Activated CD8-positive, alpha-beta T cell treated with anti-CD3 and anti-CD28 coated beads for 36 hours (primary cell): ENCODE measurements at regions not wholly inside any gene's neighbourhood (a gene's known extent, or its start where the extent isn't known, plus 50 kb on each side); places are given as distances from the start of the nearest gene placed in this dataset.

Source experiments
- ATAC-seq: fragments of 200-7000 bp; cut with Tn5 transposase; one replicate; pipeline ENCODE4 v1.10.0; 2021; ENCODE audit warnings: mild to moderate bottlenecking, moderate library complexity
- CTCF ChIA-PET: fragments of 350-600 bp; sonication (Branson Sonifier 250); formaldehyde crosslinking; loops from one replicate; lab custom pipeline; 2021; ENCODE audit warnings: antibody characterized with exemption; lab: Charles Lee
- POLR2A ChIA-PET: fragments of 350-600 bp; sonication (Branson Sonifier 250); formaldehyde crosslinking; loops from one replicate; lab custom pipeline; 2021; ENCODE audit warnings: antibody characterized with exemption; lab: Charles Lee
- DNase-seq: peaks from one replicate; pipeline ENCODE4 v3.0.0-alpha.2; 2020
- H3K27ac Mint-ChIP-seq: one replicate; pipeline ENCODE4 v1.8.0; 2021; ENCODE audit warnings: mild to moderate bottlenecking, mixed read lengths
- H3K27me3 Mint-ChIP-seq: one replicate; pipeline ENCODE4 v1.8.0; 2021; ENCODE audit warnings: mixed read lengths
- H3K36me3 Mint-ChIP-seq: one replicate; pipeline ENCODE4 v1.8.0; 2021; ENCODE audit warnings: low read depth, mixed read lengths
- H3K4me1 Mint-ChIP-seq: one replicate; pipeline ENCODE4 v1.8.0; 2021; ENCODE audit warnings: low read depth, mixed read lengths
- H3K4me3 Mint-ChIP-seq: one replicate; pipeline ENCODE4 v1.8.0; 2021; ENCODE audit warnings: mild to moderate bottlenecking, moderate library complexity, mixed read lengths
- H3K9me3 Mint-ChIP-seq: one replicate; pipeline ENCODE4 v1.8.0; 2021; ENCODE audit warnings: mixed read lengths
- CTCF ChIP-seq: fragments of 200-600 bp; IDR thresholded peaks from one replicate; pipeline ENCODE4 v1.8.0; 2022; ENCODE audit warnings: antibody characterized with exemption, mild to moderate bottlenecking
- intact Hi-C: fragments of 100-400 bp; cut with micrococcal nuclease; formaldehyde crosslinking; loops from one replicate; pipeline ENCODE4 v1.10.0; 2022

- no peaks in the 10 kb centered on the region for H3K36me3 Mint-ChIP-seq
- TF ChIP-seq CTCF, result no peak
- H3K4me3 Mint-ChIP-seq, result no peak overlapping the region
- peaks cover 7% of the 10 kb centered on the region for H3K27me3 Mint-ChIP-seq
- DNase-seq (no peak), ATAC-seq (no peak)
- H3K27ac Mint-ChIP-seq, result no peak overlapping the region
- intact Hi-C loops, result no loop called here
- H3K4me1 Mint-ChIP-seq, result no peaks in the 10 kb centered on the region
- ChIA-PET CTCF (interaction anchor here (1.0 kb wide), 1 partner anchor 193 kb away, joined by 3 read pairs; no protein-coding TSS in a partner anchor), POLR2A (no interaction called here)
- no peaks in the 10 kb centered on the region for H3K9me3 Mint-ChIP-seq
Measured at GRCh38 chr9:135219676-135220600, 132.5 kb downstream of the OLFM1 start.

- intact Hi-C loops, result no loop called here
- H3K9me3 Mint-ChIP-seq, result no peaks in the 10 kb centered on the region
- ATAC-seq (no peak), DNase-seq (no peak)
- H3K4me3 Mint-ChIP-seq, result no peak overlapping the region
- CTCF ChIA-PET, result interaction anchor here (1.0 kb wide), 1 partner anchor 192 kb away, joined by 3 read pairs; no protein-coding TSS in a partner anchor
- no peaks in the 10 kb centered on the region for H3K36me3 Mint-ChIP-seq
- no peak overlapping the region for H3K27ac Mint-ChIP-seq
- no peak for TF ChIP-seq CTCF
- POLR2A ChIA-PET, result interaction anchor here (1.1 kb wide), 1 partner anchor 23 kb away, joined by 3 read pairs; no protein-coding TSS in a partner anchor
- H3K4me1 Mint-ChIP-seq, result no peaks in the 10 kb centered on the region
- peaks cover 5% of the 10 kb centered on the region for H3K27me3 Mint-ChIP-seq
Measured at GRCh38 chr9:135220601-135221575, 133.4 kb downstream of the OLFM1 start.

GRCh38 chr9:135221576-135221950, 134.1 kb downstream of the OLFM1 start:
- ATAC-seq, result no peak
- CTCF ChIA-PET, result no interaction called here
- Mint-ChIP-seq H3K4me1 (no peaks in the 10 kb centered on the region), H3K9me3 (no peaks in the 10 kb centered on the region), H3K36me3 (no peaks in the 10 kb centered on the region), H3K4me3 (no peak overlapping the region), H3K27me3 (peaks cover 5% of the 10 kb centered on the region), H3K27ac (no peak overlapping the region)
- DNase-seq, result no peak
- intact Hi-C loops, result no loop called here
- POLR2A ChIA-PET, result interaction anchor here (1.1 kb wide), 1 partner anchor 24 kb away, joined by 3 read pairs; no protein-coding TSS in a partner anchor
- no peak for TF ChIP-seq CTCF

GRCh38 chr9:135221951-135222631, 134.6 kb downstream of the OLFM1 start:
- ChIA-PET POLR2A (interaction anchor here (1.1 kb wide), 1 partner anchor 24 kb away, joined by 3 read pairs; no protein-coding TSS in a partner anchor), CTCF (no interaction called here)
- DNase-seq (no peak), ATAC-seq (no peak)
- intact Hi-C loops, result no loop called here
- no peaks in the 10 kb centered on the region for H3K4me1 Mint-ChIP-seq
- H3K36me3 Mint-ChIP-seq, result no peaks in the 10 kb centered on the region
- H3K9me3 Mint-ChIP-seq, result no peaks in the 10 kb centered on the region
- TF ChIP-seq CTCF, result no peak
- H3K27me3 Mint-ChIP-seq, result peaks cover 4% of the 10 kb centered on the region
- H3K4me3 Mint-ChIP-seq, result no peak overlapping the region
- no peak overlapping the region for H3K27ac Mint-ChIP-seq
